ENCODE measurements at regions not wholly inside any gene's neighbourhood (a gene's known extent, or its start where the extent isn't known, plus 50 kb on each side); places are given as distances from the start of the nearest gene placed in this dataset.

DNA sequence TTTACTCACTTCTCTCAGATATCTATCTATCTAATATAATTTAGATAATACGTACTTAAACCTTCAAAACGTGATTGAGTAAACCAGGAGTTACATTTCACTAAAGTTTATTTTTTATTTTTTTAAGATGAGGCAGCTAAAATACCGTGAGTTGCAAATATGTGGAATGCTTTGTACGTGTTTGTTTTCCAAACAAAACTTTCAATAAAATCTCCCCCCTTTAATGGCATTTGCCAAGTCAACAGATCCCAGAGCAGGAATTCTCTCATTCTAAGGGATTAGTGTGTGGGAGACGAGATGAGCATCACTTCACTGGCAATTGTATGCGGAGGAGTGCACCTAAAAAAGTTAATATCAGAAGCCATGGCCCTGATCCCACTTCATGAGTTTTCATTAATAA is 53.7 kb upstream of the MAGI2 start:
- TF ChIP-seq CTCF (IDR thresholded peaks at IDR 0.05) = no peak

- no peak for TF ChIP-seq CTCF (IDR thresholded peaks at IDR 0.05)
Measured at GRCh38 chr7:79506481-79506880, 53.0 kb upstream of the MAGI2 start.

DNA sequence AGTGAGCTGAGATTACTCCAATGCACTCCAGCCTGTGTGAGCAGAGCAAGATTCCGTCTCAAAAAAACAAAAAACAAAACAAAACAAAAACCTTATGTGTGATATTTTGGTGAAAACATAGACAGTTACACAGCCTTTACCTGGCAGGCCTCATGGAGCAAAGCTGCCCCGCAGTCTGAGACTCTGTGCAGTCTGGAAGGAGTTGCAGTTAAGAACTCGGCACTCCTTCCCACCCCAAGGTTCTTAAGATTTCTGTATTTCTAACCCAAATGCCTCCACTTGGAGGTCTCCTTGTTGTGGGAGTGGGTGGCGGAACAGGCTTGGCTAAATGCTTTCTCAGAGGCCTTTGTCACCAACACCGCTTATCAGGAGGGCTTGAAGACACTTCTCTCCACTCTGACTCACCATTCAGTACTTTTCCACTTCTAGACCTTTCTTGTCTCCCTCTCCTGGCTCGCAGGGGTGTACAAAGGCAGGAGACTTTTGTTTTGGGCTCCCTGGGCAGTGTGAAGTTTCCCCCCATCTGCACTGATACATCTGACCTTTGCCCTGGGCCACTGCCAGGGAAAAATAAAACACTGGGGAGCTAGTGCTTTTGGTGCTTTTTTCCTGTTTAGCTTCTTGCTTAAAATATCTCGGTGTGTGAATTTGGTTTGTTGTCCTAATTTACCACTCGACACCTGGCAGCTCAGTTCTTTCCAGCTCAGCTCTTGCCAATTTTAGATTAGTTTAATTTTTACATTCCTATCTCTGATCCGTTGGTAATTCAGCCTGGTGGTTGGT is 51.3 kb upstream of the MAGI2 start:
- TF ChIP-seq CTCF (IDR thresholded peaks at IDR 0.05) = no peak

Measured in LNCAP (cell line).